ENCODE measurements at regions not wholly inside any gene's neighbourhood (a gene's known extent, or its start where the extent isn't known, plus 50 kb on each side); places are given as distances from the start of the nearest gene placed in this dataset.

DNA sequence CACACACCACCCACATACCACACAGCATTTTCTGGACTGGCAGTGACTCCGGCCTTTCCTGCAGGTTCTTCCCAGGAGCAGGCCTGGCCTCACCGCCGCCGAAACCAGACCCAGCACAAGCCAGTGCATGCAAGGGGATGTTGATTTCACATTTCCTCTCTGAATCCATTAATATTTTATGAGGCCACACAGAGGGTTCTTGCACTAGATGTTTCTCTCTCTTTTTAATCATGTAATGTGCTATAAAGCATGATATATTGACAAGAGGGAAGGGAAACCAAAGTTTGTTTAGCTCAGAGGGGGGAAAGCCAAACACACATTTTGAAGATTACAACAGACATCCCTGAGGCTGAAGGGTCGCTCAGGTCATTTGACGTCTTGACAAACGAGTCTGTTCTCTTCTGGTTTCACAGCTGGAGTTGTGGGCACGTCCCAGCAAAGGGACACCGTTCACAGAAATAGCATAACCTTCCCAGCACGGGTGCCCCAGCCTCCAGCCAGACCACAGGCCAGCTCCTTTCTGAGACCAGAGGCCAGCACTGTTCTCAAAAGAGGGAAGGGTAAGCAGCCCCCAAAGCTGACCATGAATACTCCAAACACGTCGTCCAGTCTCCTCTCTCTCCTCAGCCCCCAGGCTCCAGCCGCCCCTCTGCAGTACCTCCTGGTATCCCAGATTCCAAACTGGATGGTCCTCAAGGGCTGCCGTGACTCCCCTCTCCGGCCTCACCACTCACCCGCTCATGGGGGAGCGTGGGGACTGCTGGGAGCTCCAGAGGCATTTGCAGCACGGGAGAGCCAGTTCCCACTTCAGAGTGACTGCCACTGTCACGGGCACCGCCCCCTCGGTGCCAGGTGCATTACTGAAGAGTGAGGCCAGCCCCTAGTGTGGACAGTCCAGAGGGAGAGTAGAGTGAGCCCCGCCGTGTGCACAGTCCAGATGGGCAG lies 340.3 kb upstream of the SALL3 start:
- 60 to 70% (median 62%) methylated on average over 15 to 23 of the region's 23 CpGs for WGBS, 5 donors

DNA sequence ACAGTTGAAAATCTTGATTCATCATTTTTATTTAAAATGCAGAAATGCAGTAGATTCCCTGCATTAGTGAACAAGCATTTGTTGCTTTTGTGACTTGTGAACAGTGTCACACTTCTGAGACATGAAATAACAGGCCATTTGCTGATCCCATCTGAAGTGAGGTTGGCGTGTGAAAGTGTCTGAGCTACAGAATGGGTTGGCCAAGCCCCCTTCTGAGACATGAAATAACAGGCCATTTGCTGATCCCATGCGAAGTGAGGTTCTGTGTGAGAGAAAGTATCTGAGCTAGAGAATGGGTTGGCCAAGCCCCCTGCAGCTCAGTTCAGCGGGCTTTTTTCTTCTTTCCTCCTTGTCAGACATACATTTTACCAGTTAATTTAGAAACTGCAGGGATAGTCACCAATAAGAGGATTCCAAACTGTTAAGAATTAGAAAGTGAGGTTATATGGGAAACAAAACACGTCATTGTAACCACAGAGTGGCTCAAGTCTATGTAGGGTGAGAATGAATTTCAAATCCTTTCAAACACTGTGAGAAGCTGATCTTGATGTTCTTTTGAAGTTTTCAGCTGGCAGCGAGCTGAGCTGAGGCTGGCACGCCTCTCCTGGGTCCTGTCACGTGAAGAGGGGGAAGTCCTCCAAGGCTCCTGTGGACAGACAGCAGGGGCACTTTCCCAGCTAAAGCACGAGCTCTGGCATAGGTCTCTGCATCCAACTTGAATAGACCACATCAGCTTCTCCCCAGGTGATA lies 339.2 kb upstream of the SALL3 start:
- TF ChIP-seq EP300 (IDR thresholded peaks at IDR 0.05) (no peak), POLR2AphosphoS5 (IDR thresholded peaks at IDR 0.05) (no peak), POLR2A (IDR thresholded peaks at IDR 0.05) (no peak)
- TF ChIP-seq, protein P1, sequence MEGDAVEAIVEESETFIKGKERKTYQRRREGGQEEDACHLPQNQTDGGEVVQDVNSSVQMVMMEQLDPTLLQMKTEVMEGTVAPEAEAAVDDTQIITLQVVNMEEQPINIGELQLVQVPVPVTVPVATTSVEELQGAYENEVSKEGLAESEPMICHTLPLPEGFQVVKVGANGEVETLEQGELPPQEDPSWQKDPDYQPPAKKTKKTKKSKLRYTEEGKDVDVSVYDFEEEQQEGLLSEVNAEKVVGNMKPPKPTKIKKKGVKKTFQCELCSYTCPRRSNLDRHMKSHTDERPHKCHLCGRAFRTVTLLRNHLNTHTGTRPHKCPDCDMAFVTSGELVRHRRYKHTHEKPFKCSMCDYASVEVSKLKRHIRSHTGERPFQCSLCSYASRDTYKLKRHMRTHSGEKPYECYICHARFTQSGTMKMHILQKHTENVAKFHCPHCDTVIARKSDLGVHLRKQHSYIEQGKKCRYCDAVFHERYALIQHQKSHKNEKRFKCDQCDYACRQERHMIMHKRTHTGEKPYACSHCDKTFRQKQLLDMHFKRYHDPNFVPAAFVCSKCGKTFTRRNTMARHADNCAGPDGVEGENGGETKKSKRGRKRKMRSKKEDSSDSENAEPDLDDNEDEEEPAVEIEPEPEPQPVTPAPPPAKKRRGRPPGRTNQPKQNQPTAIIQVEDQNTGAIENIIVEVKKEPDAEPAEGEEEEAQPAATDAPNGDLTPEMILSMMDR (IDR thresholded peaks at IDR 0.05), result no peak
- intact Hi-C loops (cut with DNase I; ENCODE audit: low total_unique reads), result no loop called here
- Histone ChIP-seq H3K4me1 (peaks cover 0 to 11% (median 5%) of the 10 kb centered on the region in 4 donors), H3K36me3 (no peaks in the 10 kb centered on the region), H3K4me3 (no peak overlapping the region), H3K27ac (no peak overlapping the region), H3K27me3 (peaks cover 0 to 12% (median 0%) of the 10 kb centered on the region in 3 donors), H3K9me3 (no peaks in the 10 kb centered on the region)
- DNase-seq, result no peak
- 56 to 72% (median 67%) methylated on average over 8 of the region's 8 CpGs for WGBS, 5 donors

More for the DNA sequence above, 340.3 kb upstream of the SALL3 start:
- H3K36me3 ChIP-seq, result no peaks in the 10 kb centered on the region
- H3K27ac ChIP-seq, result no peak overlapping the region
- no peaks in the 10 kb centered on the region for H3K9me3 ChIP-seq
- H3K4me1 ChIP-seq, result peaks cover 0 to 11% (median 5%) of the 10 kb centered on the region in 4 donors
- DNase-seq, result peak in 1 of 2 donors; percentile 21
- intact Hi-C loops (cut with DNase I; ENCODE audit: low total_unique reads), result no loop called here
- TF ChIP-seq POLR2AphosphoS5 (IDR thresholded peaks at IDR 0.05) (no peak), EP300 (IDR thresholded peaks at IDR 0.05) (no peak), POLR2A (IDR thresholded peaks at IDR 0.05) (no peak)
- TF ChIP-seq, protein P1 (IDR thresholded peaks at IDR 0.05), result no peak
- no peak overlapping the region for H3K4me3 ChIP-seq
- peaks cover 0 to 12% (median 0%) of the 10 kb centered on the region in 3 donors for H3K27me3 ChIP-seq

- Histone ChIP-seq H3K27me3 (peaks cover 0 to 12% (median 0%) of the 10 kb centered on the region in 3 donors), H3K36me3 (no peaks in the 10 kb centered on the region), H3K9me3 (no peaks in the 10 kb centered on the region), H3K27ac (no peak overlapping the region), H3K4me3 (no peak overlapping the region), H3K4me1 (peaks cover 0 to 11% (median 5%) of the 10 kb centered on the region in 4 donors)
- intact Hi-C loops (cut with DNase I; ENCODE audit: low total_unique reads), result no loop called here
- no peak for DNase-seq
- no peak for TF ChIP-seq POLR2A (IDR thresholded peaks at IDR 0.05)
- no peak for TF ChIP-seq EP300 (IDR thresholded peaks at IDR 0.05)
- TF ChIP-seq, protein P1 (IDR thresholded peaks at IDR 0.05), result no peak
- TF ChIP-seq POLR2AphosphoS5 (IDR thresholded peaks at IDR 0.05), result no peak
- 36 to 52% (median 43%) methylated on average over 3 of the region's 3 CpGs for WGBS, 5 donors
Measured at GRCh38 chr18:78641689-78642231, 337.9 kb upstream of the SALL3 start.
